ENCODE measurements at regions not wholly inside any gene's neighbourhood (a gene's known extent, or its start where the extent isn't known, plus 50 kb on each side); places are given as distances from the start of the nearest gene placed in this dataset.

GRCh38 chr2:207427986-207428385, 101.8 kb upstream of the CREB1 start:
- no peak for TF ChIP-seq CTCF (IDR thresholded peaks at IDR 0.05; ENCODE audit: insufficient read depth, low read depth, low read length)
- no peak for TF ChIP-seq EZH2 (IDR thresholded peaks at IDR 0.05; ENCODE audit: insufficient read depth, low read length)
